ENCODE measurements at regions not wholly inside any gene's neighbourhood (a gene's known extent, or its start where the extent isn't known, plus 50 kb on each side); places are given as distances from the start of the nearest gene placed in this dataset.

DNA sequence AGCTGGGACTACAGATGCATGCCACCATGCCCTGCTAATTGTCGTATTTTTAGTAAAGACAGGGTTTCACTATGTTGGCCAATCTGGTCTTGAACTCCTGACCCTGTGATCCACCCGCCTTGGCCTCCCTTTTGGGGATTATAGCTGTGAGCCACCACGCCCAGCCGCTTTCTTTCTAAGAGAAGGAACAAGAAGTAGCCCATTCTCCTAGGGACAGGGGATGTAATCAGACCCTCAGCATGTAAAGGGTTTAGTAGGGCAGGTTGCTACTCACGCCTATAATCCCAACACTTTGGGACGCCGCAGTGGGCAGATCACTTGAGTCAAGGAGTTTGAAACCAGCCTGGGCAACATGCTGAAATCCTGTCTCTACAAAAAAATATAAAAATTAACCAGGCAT is 189.7 kb downstream of the TOMM20 start:
- TF ChIP-seq POLR2AphosphoS5 (IDR thresholded peaks at IDR 0.05) = no peak
- TF ChIP-seq, protein P1, sequence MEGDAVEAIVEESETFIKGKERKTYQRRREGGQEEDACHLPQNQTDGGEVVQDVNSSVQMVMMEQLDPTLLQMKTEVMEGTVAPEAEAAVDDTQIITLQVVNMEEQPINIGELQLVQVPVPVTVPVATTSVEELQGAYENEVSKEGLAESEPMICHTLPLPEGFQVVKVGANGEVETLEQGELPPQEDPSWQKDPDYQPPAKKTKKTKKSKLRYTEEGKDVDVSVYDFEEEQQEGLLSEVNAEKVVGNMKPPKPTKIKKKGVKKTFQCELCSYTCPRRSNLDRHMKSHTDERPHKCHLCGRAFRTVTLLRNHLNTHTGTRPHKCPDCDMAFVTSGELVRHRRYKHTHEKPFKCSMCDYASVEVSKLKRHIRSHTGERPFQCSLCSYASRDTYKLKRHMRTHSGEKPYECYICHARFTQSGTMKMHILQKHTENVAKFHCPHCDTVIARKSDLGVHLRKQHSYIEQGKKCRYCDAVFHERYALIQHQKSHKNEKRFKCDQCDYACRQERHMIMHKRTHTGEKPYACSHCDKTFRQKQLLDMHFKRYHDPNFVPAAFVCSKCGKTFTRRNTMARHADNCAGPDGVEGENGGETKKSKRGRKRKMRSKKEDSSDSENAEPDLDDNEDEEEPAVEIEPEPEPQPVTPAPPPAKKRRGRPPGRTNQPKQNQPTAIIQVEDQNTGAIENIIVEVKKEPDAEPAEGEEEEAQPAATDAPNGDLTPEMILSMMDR (IDR thresholded peaks at IDR 0.05; ENCODE audit: poor library complexity, severe bottlenecking) = no peak
- TF ChIP-seq MXI1 (conservative IDR thresholded peaks at IDR 0.05; ENCODE audit: poor library complexity, severe bottlenecking) = no peak
- TF ChIP-seq EZH2 (IDR thresholded peaks at IDR 0.05; ENCODE audit: borderline replicate concordance, insufficient read depth, low read length, poor library complexity, severe bottlenecking) = no peak
- no peak for TF ChIP-seq EP300 (conservative IDR thresholded peaks at IDR 0.05; ENCODE audit: poor library complexity, severe bottlenecking)
- no peak for TF ChIP-seq RAD21 (conservative IDR thresholded peaks at IDR 0.05)
- TF ChIP-seq, protein P2, sequence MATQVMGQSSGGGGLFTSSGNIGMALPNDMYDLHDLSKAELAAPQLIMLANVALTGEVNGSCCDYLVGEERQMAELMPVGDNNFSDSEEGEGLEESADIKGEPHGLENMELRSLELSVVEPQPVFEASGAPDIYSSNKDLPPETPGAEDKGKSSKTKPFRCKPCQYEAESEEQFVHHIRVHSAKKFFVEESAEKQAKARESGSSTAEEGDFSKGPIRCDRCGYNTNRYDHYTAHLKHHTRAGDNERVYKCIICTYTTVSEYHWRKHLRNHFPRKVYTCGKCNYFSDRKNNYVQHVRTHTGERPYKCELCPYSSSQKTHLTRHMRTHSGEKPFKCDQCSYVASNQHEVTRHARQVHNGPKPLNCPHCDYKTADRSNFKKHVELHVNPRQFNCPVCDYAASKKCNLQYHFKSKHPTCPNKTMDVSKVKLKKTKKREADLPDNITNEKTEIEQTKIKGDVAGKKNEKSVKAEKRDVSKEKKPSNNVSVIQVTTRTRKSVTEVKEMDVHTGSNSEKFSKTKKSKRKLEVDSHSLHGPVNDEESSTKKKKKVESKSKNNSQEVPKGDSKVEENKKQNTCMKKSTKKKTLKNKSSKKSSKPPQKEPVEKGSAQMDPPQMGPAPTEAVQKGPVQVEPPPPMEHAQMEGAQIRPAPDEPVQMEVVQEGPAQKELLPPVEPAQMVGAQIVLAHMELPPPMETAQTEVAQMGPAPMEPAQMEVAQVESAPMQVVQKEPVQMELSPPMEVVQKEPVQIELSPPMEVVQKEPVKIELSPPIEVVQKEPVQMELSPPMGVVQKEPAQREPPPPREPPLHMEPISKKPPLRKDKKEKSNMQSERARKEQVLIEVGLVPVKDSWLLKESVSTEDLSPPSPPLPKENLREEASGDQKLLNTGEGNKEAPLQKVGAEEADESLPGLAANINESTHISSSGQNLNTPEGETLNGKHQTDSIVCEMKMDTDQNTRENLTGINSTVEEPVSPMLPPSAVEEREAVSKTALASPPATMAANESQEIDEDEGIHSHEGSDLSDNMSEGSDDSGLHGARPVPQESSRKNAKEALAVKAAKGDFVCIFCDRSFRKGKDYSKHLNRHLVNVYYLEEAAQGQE (IDR thresholded peaks at IDR 0.05; ENCODE audit: borderline replicate concordance) = no peak
- TF ChIP-seq TAF1 (IDR thresholded peaks at IDR 0.05; ENCODE audit: low read depth) = no peak
- TF ChIP-seq SMC3 (conservative IDR thresholded peaks at IDR 0.05; ENCODE audit: poor library complexity) = no peak

All from neural cell (in vitro differentiated cells).